SK-N-SH (cell line): ENCODE measurements at regions not wholly inside any gene's neighbourhood (a gene's known extent, or its start where the extent isn't known, plus 50 kb on each side); places are given as distances from the start of the nearest gene placed in this dataset.
A peak's percentile ranks its signal among the peaks of the same experiment; 100 is the strongest.

ENCODE experiments used
- CTCF ChIA-PET: fragments of 300-600, 350-600 bp; formaldehyde crosslinking; extraction: SDS; loops from one replicate; lab custom pipeline; 2021; lab: Yijun Ruan, JAX
- POLR2A ChIA-PET: fragments of 350-600 bp; sonication (Branson Sonifier 250); formaldehyde crosslinking; extraction: SDS; loops from one replicate; lab custom pipeline; 2020; ENCODE audit warnings: antibody characterized with exemption, inconsistent platforms; lab: Yijun Ruan, JAX
- DNase-seq: peaks from one replicate; pipeline ENCODE4 v3.0.0; 2012
- H2AFZ ChIP-seq: fragments of 200-600 bp; sonication (generic); 2 replicates; pipeline ENCODE4 v1.8.1; 2016; ENCODE audit warnings: antibody characterized with exemption, mild to moderate bottlenecking, low read depth
- H3F3A ChIP-seq: fragments of 200-600 bp; sonication (generic); replicated peaks from 2 replicates; pipeline ENCODE3; 2016; ENCODE audit warnings: antibody characterized with exemption, mild to moderate bottlenecking; ENCODE audit not compliant: insufficient read depth
- H3K27ac ChIP-seq, 2 experiments: fragments of 200-500 bp in 1 of 2; fragments of 200-600 bp in 1 of 2; sonication (Bioruptor generic) in 1 of 2; sonication (generic), shearing (Covaris generic) in 1 of 2; 2 replicates each; pipeline versions ENCODE4 v1.5.1 to v1.6.1; 2014 to 2016; ENCODE audit warnings: low read depth in 2 of 2, inconsistent platforms in 1 of 2, low read length in 1 of 2, mild to moderate bottlenecking in 1 of 2, mixed read lengths in 1 of 2
- H3K27me3 ChIP-seq: fragments of 200-600 bp; sonication (generic), shearing (Covaris generic); 2 replicates; pipeline ENCODE4 v1.6.1; 2016; ENCODE audit warnings: mixed run types; ENCODE audit not compliant: insufficient read depth
- H3K36me3 ChIP-seq, 2 experiments: fragments of 200-500 bp in 1 of 2; fragments of 200-600 bp in 1 of 2; sonication (Bioruptor generic) in 1 of 2; sonication (generic) in 1 of 2; replicated peaks in 1 of 2; 2 replicates each; pipeline versions ENCODE3 to v1.5.1; 2014 to 2016; ENCODE audit warnings: low read length in 1 of 2, mild to moderate bottlenecking in 1 of 2; ENCODE audit not compliant: insufficient read depth in 2 of 2, control insufficient read depth in 1 of 2
- H3K4me1 ChIP-seq, 2 experiments: fragments of 200-500 bp in 1 of 2; fragments of 200-600 bp in 1 of 2; sonication (Bioruptor generic) in 1 of 2; sonication (generic), shearing (Covaris generic) in 1 of 2; 2 replicates each; pipeline versions ENCODE4 v1.5.1 to v1.6.1; 2014 to 2016; ENCODE audit warnings: low read depth in 1 of 2, low read length in 1 of 2, mixed run types in 1 of 2; ENCODE audit not compliant: insufficient read depth in 2 of 2, control insufficient read depth in 1 of 2
- H3K4me2 ChIP-seq: fragments of 200-600 bp; sonication (generic), shearing (Covaris generic); 2 replicates; pipeline ENCODE4 v1.6.1; 2017; ENCODE audit warnings: mixed run types
- H3K4me3 ChIP-seq, 2 experiments: fragments of 200-500 bp in 1 of 2; fragments of 200-600 bp in 1 of 2; sonication (Bioruptor generic) in 1 of 2; sonication (generic), shearing (Covaris generic) in 1 of 2; 2 replicates each; pipeline versions ENCODE4 v1.5.1 to v1.8.1; 2014 to 2016; ENCODE audit warnings: low read depth in 2 of 2, inconsistent platforms in 1 of 2, low read length in 1 of 2, mild to moderate bottlenecking in 1 of 2, mixed read lengths in 1 of 2, moderate library complexity in 1 of 2
- H3K79me2 ChIP-seq: fragments of 200-600 bp; sonication (generic); 2 replicates; pipeline ENCODE4 v1.8.1; 2017; ENCODE audit warnings: mild to moderate bottlenecking; ENCODE audit not compliant: insufficient read depth
- H3K9ac ChIP-seq: fragments of 200-600 bp; sonication (generic); 2 replicates; pipeline ENCODE4 v1.6.1; 2017; ENCODE audit warnings: mixed run types
- H3K9me2 ChIP-seq: fragments of 200-600 bp; sonication (generic); 2 replicates; pipeline ENCODE4 v1.6.1; 2017; ENCODE audit warnings: mixed run types
- H3K9me3 ChIP-seq: fragments of 200-600 bp; sonication (generic); 2 replicates; pipeline ENCODE4 v1.6.1; 2017; ENCODE audit warnings: mixed run types, mild to moderate bottlenecking, moderate library complexity
- H4K20me1 ChIP-seq: fragments of 200-600 bp; sonication (generic); 2 replicates; pipeline ENCODE4 v1.6.1; 2017; ENCODE audit warnings: mild to moderate bottlenecking, mixed run types; ENCODE audit not compliant: insufficient read depth
- CHD2 ChIP-seq: fragments of 150-350 bp; IDR thresholded peaks from 2 replicates; pipeline ENCODE4 v1.6.1; 2018; ENCODE audit warnings: low read length; ENCODE audit not compliant: partially characterized antibody
- EP300 ChIP-seq, 2 experiments: IDR thresholded peaks; 2 replicates each; pipeline versions ENCODE4 v1.4.0 to v1.6.1; 2012; ENCODE audit warnings: borderline replicate concordance in 1 of 2, low read depth in 1 of 2, low read length in 1 of 2
- EZH2phosphoT487 ChIP-seq: fragments of 200-600 bp; sonication (generic); IDR thresholded peaks from 2 replicates; pipeline ENCODE4 v1.6.1; 2017; ENCODE audit warnings: low read depth, mixed run types, mild to moderate bottlenecking, antibody characterized with exemption, moderate library complexity, borderline replicate concordance
- FOSL2 ChIP-seq: IDR thresholded peaks from 2 replicates; pipeline ENCODE4 v1.4.0; 2012; ENCODE audit warnings: low read depth, mild to moderate bottlenecking, moderate library complexity, borderline replicate concordance
- GATA2 ChIP-seq: sonication (generic); formaldehyde crosslinking; IDR thresholded peaks from 2 replicates; pipeline ENCODE4 v1.5.0; 2020; ENCODE audit warnings: mild to moderate bottlenecking, missing genetic modification reagents
- MAX ChIP-seq: IDR thresholded peaks from 2 replicates; pipeline ENCODE4 v1.4.0; 2012; ENCODE audit warnings: low read depth
- MEF2A ChIP-seq: IDR thresholded peaks from 2 replicates; pipeline ENCODE4 v1.4.0; 2012; ENCODE audit warnings: low read depth, borderline replicate concordance
- MXI1 ChIP-seq: IDR thresholded peaks from 2 replicates; pipeline ENCODE4 v1.6.1; 2012; ENCODE audit warnings: mild to moderate bottlenecking, low read depth, low read length, improper control_type of control experiment
- NFIC ChIP-seq: IDR thresholded peaks from 2 replicates; pipeline ENCODE4 v1.4.0; 2012; ENCODE audit warnings: borderline replicate concordance
- PBX3 ChIP-seq: IDR thresholded peaks from 2 replicates; pipeline ENCODE4; 2012
- POLR2AphosphoS5 ChIP-seq: IDR thresholded peaks from 2 replicates; pipeline ENCODE4 v1.6.1; 2012; ENCODE audit warnings: low read depth, low read length
- RAD21 ChIP-seq: IDR thresholded peaks from 2 replicates; pipeline ENCODE4 v1.6.1; 2012; ENCODE audit warnings: mild to moderate bottlenecking, low read length
- RCOR1 ChIP-seq: fragments of 150-350 bp; IDR thresholded peaks from 2 replicates; pipeline ENCODE4 v1.6.1; 2017; ENCODE audit warnings: antibody characterized with exemption, low read length
- RFX5 ChIP-seq: IDR thresholded peaks from 2 replicates; pipeline ENCODE4 v1.6.1; 2012; ENCODE audit warnings: mild to moderate bottlenecking, improper control_type of control experiment, low read length
- RXRA ChIP-seq: IDR thresholded peaks from 2 replicates; pipeline ENCODE4 v1.4.0; 2012; ENCODE audit warnings: low read depth, mild to moderate bottlenecking, borderline replicate concordance
- SIN3A ChIP-seq: IDR thresholded peaks from 2 replicates; pipeline ENCODE4 v1.6.1; 2012; ENCODE audit warnings: low read depth, mild to moderate bottlenecking, low read length, moderate library complexity, borderline replicate concordance
- SMC3 ChIP-seq: IDR thresholded peaks from 2 replicates; pipeline ENCODE4 v1.6.1; 2012; ENCODE audit warnings: low read depth, low read length, improper control_type of control experiment
- USF2 ChIP-seq: fragments of 150-350 bp; IDR thresholded peaks from 2 replicates; pipeline ENCODE4 v1.6.1; 2017; ENCODE audit warnings: antibody characterized with exemption, low read length, low read depth, borderline replicate concordance
- WGBS: methylation state at CpG from one replicate; pipeline ENCODE4 v1.1.6; 2017; ENCODE audit warnings: low lambda C conversion rate; 5-methylcytosine and 5-hydroxymethylcytosine counted together

- peak overlapping the region in 1 of 2 experiments; percentile 17; a peak in 1 of 4 replicates for H3K27ac ChIP-seq
- H3K4me3 ChIP-seq = no peak overlapping the region
- ChIA-PET POLR2A (no interaction called here), CTCF (interaction anchor here (0.6 kb wide), 1 partner anchor 17 kb away, joined by 3 read pairs; no protein-coding TSS in a partner anchor)
- H3K36me3 ChIP-seq = no peaks in the 10 kb centered on the region
- no peak overlapping the region for H2AFZ ChIP-seq
- no peaks in the 10 kb centered on the region for H3K27me3 ChIP-seq
- H3K79me2 ChIP-seq = no peaks in the 10 kb centered on the region
- H3F3A ChIP-seq = no peaks in the 10 kb centered on the region
- peak; percentile 72 for TF ChIP-seq GATA2 (CRISPR knock-in tag)
- peak in 1 of 2 experiments; percentile 34; a peak in 1 of 4 replicates for TF ChIP-seq EP300 (IDR thresholded peaks at IDR 0.05; ENCODE audit: borderline replicate concordance in 1 of 2, low read depth in 1 of 2, low read length in 1 of 2)
- TF ChIP-seq RFX5 = no peak
- TF ChIP-seq MXI1 = peak; percentile 37; the same call in 1 of the 2 replicates
- no peak for TF ChIP-seq MAX
- peak; percentile 67; the same call in 1 of the 2 replicates for TF ChIP-seq RCOR1
- H4K20me1 ChIP-seq = no peaks in the 10 kb centered on the region
- H3K9me2 ChIP-seq = no peaks in the 10 kb centered on the region
- H3K4me2 ChIP-seq = no peak overlapping the region
- no peak overlapping the region for H3K9ac ChIP-seq
- no peaks in the 10 kb centered on the region for H3K9me3 ChIP-seq
- DNase-seq = peak; percentile 27
- H3K4me1 ChIP-seq = peaks cover 0 to 9% of the 10 kb centered on the region in 2 experiments; a peak in 1 of 4 replicates
- WGBS = 66% methylated on average over 2 of the region's 2 CpGs
Measured at GRCh38 chr18:6672821-6673308, 56.7 kb upstream of the ARHGAP28 start.

GRCh38 chr18:6677086-6677485, 52.4 kb upstream of the ARHGAP28 start:
- Histone ChIP-seq H3K9ac (no peak overlapping the region), H3K9me2 (no peaks in the 10 kb centered on the region), H3K4me1 (peaks cover 0 to 9% of the 10 kb centered on the region in 2 experiments; a peak in 1 of 4 replicates), H3K4me3 (no peak overlapping the region), H4K20me1 (no peaks in the 10 kb centered on the region), H3K4me2 (no peak overlapping the region), H3K79me2 (no peaks in the 10 kb centered on the region), H3F3A (no peaks in the 10 kb centered on the region), H2AFZ (no peak overlapping the region), H3K27ac (no peak overlapping the region), H3K27me3 (no peaks in the 10 kb centered on the region; the same call in 1 of the 2 replicates), H3K9me3 (no peaks in the 10 kb centered on the region), H3K36me3 (no peaks in the 10 kb centered on the region)
- ChIA-PET CTCF (interaction anchor here (1.4 kb wide), 1 partner anchor 8 kb away, joined by 3 read pairs; no protein-coding TSS in a partner anchor), POLR2A (no interaction called here)
- TF ChIP-seq MXI1 (no peak), RXRA (no peak), SMC3 (no peak), CHD2 (no peak), RAD21 (no peak), USF2 (no peak), RCOR1 (no peak), POLR2AphosphoS5 (no peak), EZH2phosphoT487 (no peak), PBX3 (no peak), MAX (no peak), MEF2A (no peak), EP300 (IDR thresholded peaks at IDR 0.05; ENCODE audit: borderline replicate concordance in 1 of 2, low read depth in 1 of 2, low read length in 1 of 2) (no peak), GATA2 (CRISPR knock-in tag) (no peak), FOSL2 (no peak), NFIC (no peak), SIN3A (no peak)
- WGBS = 80% methylated on average over 2 of the region's 2 CpGs
- DNase-seq = no peak
